IPS-NIHi7 (cell line): ENCODE measurements at regions not wholly inside any gene's neighbourhood (a gene's known extent, or its start where the extent isn't known, plus 50 kb on each side); places are given as distances from the start of the nearest gene placed in this dataset.
"Not testable (repeated sequence)": the region's sequence is repeated elsewhere in the genome, so short reads cannot be mapped to it uniquely, and the experiment has no call there.

Source experiments
- DNase-seq: peaks from one replicate; pipeline ENCODE4 v3.0.0; 2012; ENCODE audit warnings: mixed read lengths; ENCODE audit errors: extremely low spot score

DNA sequence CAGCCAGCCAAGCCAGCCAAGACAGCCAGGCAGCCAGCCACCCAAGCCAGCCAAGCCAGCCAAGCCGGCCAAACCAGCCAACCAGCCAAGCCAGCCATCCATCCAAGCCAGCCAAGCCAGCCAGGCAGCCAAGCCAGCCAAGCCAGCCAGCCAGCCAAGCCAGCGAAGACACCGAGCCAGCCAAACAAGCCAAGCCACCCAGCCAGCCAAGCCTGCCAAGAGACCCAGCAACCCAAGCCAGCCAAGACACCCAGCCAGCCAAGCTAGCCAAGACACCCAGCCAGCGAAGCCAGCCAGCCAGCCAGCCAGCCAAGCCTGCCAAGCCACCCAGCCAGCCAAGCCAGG lies 318.0 kb upstream of the PLGLB2 start:
- DNase-seq, result not testable (repeated sequence)

DNA sequence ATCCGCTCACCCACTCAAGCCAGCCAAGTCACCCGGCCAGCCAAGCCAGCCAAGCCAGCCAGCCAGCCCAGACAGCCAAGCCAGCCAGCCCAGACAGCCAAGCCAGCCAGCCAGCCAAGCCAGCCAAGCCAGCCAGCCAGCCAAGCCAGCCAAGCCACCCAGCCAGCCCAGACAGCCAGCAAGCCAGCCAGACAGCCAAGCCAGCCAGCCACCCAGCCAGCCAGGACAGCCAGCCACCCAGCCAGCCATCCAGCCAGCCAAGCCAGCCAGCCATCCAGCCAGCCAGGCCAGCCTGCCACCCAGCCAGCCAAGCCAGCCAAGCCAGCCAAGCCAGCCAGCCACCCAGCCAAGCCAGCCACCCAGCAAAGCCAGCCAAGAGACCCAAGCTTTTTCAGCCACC lies 316.8 kb upstream of the PLGLB2 start:
- not testable (repeated sequence) for DNase-seq

DNA sequence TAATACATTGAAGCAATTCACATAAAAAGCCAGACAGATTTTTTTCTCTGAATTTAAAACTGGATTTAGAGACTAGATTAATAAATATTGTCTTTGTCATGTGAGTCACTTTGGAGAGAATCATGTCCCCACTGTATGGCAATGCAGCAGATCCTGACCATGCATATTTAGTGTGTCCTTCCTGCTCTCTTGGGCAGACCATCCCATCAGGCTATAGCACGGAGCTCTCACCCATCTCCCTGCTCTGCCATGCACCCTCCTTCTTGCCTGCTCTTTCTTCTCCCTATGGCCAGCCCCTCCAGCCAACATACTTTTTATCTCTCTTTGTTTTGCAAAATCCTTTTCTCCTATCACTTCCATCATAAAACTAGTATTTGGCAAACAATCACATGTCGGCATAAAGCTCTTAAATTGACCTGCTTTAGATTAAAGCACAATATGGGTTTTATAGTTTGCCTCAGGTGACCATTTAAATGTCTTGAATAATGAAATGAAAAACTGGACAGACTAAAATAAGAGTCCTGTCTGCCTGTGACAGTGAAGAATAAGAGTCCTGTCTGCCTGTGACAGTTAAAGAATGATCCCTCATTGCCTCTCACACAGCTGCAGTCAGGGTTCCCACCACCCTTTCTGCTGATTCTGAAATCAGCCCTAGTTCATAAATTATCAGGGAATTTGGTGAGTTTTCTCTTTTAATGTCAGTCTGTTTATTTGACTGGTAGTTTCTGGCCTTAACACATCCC lies 315.0 kb upstream of the PLGLB2 start:
- DNase-seq, result not testable (repeated sequence)

DNA sequence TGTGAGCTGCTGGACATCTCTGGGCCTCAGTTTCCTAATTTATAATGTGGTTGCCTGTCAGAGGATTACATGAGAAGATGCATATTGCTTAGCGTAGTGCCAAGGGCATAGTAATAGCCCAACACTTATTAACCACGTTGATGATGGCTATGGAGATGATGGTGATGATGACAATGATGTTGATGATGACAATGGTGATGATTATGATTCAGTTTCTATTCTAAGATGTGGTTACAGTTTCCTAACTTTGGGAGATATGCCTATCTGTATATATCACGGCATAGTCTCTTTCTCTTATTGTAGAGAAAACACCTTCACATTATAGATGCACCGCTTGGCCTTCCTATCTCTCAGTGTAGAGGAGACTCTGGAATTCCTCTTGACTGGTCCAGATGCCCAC lies 311.9 kb upstream of the PLGLB2 start:
- DNase-seq, result not testable (repeated sequence)

DNA sequence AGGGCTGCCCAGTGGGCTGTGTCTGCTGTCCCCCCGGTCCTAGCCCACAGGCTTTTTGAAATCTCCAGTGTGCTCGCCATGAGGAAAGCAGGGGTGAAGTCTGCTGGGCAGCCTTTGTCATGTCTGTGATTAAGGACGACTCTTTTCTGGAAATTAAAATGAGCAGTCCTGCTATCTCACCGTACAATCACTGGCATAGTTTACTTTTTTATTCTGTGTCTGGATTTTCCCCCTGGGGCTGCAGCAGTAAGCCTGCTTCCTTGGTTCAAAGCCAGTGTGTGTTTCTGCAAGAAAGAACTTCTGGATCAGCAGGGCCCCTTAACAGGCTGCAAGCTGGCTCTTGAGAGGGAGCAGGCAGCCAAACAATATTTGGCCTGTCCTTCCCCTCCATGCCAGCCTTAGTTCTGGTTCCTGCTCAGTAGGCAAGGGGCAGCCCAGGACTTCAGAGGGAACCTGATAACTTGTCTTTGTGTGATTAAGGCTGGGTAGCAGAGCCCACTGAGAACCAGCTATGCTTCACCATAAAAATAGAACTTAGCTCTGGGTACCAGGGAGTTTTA lies 310.1 kb upstream of the PLGLB2 start:
- DNase-seq, result not testable (repeated sequence)

DNA sequence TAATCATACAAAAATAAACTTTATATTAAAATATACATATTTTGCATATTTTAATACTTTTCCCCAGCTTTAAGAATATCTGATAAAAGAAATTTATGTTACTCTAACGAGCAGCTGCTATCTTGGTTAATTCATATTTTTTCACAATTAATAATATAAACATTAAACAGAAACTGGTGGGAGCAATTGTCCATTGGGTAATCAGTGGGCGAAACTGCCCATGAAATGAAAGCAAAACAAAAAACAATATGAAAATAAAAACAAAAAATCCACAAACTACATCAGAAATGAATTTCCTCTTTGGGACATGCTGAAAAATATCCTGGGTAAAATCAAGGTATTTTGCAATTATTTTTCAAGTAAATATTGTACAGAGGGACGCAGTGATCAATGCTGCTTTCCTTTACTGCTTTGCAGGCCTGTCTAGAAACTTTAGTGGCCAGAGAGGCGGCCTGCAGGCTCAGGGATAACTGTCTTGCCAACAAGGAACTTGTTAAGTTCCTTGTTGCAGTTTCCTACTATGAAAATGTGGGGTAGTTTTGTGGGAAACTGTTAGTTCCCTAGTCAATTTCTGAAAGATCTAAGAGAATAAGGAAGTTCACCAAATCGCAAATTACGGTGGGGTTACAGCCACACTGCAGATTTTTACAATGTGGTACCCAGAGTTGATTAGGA lies 309.0 kb upstream of the PLGLB2 start:
- not testable (repeated sequence) for DNase-seq

DNA sequence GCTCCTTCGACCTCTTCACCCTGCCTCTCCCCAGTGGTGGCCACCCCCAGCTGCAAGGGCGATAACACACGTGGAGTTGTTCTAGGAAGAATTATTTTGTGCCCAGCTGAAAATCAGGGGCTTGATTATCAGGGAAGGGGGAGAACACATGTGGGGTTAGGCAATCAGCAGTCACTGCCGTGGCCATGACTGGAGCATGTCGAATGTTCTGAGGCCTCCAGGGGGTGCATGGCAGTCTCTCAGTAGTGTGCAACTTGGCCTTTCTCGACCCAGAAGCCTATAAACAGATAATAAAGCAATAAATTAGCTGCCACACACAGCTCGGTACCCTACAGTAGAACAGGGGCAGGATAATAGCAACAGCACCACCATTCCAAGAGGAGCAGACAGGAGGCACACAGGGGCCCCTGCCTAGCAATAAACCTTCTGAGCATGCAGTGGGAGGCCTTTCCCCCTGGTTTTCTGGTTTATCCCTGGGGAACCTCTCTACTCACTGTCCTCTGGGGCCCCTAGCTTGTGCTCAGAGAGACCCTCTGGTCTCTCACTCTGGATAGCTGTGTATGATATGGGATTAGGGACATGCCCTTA lies 308.2 kb upstream of the PLGLB2 start:
- DNase-seq, result not testable (repeated sequence)

DNA sequence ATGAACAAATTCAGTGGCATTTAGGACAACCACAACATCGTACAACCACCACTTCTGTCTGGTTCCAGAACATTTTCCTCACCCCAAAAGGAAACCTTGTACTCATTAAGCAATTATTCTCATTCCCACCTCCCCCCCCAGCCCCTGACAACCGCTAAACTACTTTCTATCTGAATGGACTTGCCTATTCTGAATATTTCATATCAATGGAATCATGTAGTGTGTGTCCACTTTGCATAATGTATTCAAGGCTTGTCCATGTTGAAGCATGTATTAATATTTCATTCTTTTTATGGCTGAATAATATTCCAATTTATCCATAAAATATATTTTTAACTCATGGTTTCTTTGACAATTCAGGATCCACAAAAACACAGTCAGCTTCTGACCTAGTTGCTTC lies 307.2 kb upstream of the PLGLB2 start:
- DNase-seq, result not testable (repeated sequence)

DNA sequence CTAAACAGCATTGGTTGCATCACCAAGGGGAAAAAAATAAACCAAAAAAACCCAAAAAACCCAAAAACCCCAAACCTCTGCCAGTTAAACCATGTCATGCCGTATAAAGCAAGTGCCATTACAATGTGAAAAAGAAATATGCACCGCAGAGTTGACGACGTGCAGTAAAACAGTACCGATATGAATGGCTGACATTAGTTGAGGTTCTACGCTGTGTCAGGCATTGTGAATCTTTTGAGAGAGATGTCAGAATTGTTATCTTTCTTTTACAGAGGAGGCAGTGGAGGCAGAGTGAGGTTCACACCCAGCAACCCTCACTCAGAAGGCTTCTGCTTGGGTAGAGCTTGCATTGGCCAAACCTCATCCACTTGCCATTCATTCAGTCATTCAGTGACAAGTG lies 306.5 kb upstream of the PLGLB2 start:
- not testable (repeated sequence) for DNase-seq

DNA sequence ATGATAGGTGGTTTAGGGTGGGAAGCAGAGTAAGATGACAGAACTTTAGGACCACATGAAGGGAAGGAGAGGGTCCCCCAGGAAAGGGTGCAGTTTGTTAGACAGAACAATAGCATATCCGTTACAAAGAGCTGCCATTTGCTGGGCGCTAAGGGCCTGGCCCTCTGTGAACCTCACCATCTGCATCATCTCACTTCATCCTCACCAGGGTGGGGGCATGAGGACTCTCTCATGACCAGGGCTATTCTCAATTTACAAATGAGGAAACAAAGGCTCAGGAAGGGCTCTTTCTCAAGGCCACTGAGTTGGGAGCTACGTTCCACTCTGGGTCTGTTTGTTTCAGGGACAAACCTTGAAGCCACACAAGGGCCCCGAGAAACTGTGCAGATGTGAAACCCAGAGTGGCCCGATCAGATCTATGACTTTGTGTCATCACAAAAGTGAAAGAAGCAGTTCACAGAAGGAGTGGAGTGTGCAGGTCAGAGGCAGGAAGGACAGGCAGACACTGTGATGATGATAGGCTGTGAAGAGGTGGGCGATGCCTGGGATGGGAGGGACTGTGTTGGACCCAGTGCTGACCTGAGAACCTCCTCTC lies 304.8 kb upstream of the PLGLB2 start:
- DNase-seq, result not testable (repeated sequence)

DNA sequence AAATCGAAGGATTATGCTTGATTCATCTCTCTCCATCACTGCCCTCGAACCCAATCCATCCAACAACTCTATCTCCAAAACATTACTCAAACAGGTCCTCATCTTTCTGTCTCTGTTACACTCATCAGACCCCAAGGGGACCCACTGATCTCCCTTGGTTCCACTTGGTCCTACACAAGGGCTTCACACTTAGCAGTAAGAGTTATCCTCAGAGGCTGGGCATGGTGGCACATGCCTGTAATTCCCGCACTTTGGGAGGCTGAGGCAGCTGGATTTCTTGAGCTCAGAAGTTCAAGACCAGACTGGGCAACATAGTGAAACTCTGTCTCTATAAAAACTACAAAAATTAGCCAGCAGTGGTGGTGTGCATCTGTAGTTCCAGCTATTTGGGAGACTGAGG lies 302.9 kb upstream of the PLGLB2 start:
- DNase-seq, result not testable (repeated sequence)

DNA sequence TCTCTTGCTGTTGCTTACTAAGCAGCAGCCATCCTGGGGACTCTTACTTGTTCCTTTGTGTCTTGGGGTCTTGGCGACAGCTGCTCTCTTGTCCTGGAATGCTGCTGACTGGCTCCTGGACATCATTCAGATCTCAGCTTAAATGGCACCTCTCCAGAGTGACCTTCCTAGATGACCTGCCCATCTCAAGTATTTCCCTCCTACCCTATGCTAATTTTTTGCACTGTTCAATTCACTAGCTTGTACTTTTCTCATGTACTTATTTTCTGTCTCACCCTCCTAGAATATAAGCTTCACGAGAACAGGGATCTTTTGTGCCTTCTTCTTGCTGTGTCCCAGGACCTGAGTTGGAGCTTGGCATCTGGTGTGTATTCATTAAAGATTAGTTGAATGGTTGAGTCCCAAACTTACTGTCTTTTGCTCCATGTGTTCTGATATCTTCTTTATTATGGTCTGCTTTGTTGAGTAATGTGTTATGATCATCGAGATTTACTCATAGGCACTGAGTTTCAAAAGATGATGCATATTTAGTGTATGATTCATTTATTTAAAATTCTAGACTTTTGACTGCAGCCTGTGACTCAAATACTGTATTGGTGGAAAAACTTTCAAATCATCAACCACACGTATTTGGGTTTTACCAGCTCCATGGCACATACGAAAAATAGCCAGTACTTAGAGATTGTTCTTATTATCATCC lies 302.1 kb upstream of the PLGLB2 start:
- not testable (repeated sequence) for DNase-seq

DNA sequence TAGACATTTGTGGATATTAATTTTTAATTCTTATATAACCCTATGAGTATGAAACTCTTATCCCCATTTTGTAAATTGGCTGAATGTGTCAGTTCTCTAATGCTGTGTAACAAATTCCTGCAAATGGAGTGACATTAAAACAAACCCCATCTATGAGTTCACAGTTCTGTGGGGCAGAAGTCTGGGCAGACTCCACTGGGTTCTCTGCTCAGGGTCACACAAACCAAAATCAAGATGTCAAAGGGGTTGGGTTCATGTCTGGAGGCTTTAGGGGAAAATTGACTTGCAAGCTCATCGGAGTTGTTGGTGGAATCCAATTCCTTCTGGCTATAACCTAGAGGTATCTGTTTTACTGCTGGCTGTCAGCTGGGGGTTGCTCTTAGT lies 301.6 kb upstream of the PLGLB2 start:
- DNase-seq, result not testable (repeated sequence)

DNA sequence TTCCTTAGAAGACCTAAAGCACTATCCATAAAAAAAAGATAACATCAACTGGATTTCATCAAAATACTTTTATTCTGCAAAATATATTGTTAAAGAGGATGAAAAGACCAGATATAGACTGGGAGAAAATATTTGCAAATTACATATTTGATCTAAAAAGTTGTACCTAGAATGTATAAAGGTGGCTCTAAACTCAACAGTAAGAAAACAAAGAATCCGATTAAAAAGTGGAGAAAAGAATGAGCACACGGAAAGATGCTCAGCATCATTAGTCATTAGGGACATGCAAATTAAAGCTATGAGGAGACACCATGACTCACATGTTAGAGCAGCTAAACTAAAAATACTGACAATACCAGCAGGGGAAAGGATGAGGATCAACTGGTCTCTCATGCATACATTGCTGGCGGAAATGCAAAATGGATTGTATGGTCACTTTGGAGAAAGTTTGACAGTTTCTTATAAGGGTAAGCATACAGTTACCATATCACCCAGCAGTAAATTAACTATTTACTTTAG lies 298.4 kb upstream of the PLGLB2 start:
- DNase-seq, result not testable (repeated sequence)

DNA sequence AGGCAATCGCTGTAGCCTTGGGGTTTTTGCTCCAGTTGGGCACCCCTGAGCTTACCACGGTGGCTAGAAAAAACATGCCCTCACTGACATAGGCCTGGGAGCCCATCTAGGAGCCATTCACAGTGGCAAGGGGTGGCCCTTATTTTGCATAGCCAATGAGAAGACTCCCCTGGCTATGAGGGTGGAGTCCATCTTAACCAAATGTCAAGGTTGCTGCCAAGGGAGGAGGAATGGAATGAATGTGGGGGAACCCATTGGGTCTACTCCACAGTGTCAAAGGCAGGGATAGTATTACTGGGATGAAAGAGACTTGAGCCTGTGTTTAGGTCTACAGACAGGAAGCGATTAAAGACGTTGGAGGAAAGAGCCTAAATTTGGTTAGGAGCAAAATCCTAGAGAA lies 295.7 kb upstream of the PLGLB2 start:
- DNase-seq, result not testable (repeated sequence)

DNA sequence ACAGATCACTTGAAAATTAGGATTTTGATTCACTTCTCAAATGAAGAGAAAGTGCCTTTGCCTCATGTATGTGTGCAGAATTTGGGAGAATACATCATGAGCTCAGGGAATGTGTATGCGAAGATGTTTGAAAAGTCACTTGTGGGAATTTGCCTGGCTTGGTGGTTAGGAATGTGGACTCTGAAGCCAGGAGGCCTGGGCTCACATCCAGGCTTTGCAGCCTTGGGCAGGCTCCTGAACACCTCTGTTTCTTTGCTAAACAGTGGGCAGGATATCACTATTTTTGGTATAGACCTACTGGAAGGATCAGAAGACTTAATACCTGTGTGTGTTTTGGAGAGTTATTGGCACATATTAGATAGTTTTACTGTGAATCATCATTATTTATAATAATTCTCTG lies 295.0 kb upstream of the PLGLB2 start:
- not testable (repeated sequence) for DNase-seq

DNA sequence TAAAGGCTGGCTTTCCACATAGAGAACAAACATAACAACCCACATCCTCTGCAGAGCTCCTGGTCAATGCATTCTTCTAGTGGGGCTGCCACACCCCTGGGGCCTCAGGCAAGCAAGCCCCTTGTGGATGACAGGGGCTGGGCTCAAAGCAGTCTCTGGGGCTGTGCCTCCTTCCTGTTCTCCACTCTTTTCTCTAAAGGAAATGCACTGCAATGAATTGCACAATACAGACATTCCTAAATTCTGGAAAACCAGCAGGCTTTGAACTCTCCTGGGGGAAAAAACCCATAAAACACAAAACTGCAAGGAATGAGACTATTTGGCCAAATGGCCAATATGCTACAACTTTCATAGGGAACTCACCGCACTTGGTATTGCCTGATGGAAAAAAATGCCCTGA lies 293.9 kb upstream of the PLGLB2 start:
- DNase-seq, result not testable (repeated sequence)

DNA sequence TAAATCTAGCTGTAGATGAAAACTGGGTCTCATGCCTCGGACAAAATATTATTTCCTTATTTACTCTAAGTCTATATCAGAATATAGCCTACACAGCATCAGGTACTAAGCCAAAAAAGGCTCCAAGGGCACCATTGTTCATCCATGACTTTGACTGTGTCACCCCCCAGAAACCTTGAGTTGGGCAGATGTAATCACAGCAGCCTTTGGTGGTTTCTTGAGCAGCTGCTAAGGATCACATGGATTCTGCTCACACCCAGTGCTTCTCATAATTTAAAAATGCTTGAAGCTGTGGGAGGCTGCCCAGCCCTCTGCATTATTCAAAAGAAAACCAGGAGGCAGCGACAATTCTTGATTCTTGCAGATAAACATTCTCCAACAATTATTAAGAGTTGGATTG lies 293.5 kb upstream of the PLGLB2 start:
- not testable (repeated sequence) for DNase-seq

DNA sequence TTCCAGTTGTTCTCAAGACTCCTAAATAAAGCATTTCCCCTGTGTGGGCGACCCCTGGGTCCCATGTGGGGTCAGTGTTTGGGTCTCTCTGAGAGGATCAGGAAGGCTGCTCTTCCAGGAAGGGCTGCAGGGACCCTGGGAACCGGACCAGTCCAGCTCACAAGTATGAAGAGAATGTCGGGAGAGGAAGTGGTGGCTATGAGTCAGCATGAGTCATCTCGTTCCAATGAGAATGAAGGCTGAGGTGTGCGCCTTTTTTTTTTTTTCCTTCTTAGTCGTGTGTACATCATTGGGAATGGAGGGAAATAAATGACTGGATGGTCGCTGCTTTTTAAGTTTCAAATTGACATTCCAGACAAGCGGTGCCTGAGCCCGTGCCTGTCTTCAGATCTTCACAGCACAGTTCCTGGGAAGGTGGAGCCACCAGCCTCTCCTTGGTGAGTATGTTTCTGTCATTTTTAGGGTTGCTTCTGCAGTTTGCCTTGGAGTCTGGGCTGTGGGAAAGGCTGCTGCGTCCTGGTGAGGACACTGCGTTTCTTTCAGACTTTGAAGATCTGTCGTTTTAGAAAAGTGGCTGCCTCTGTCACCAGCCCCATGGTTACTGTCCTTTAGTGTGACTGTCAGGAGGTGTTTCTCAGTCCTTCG lies 292.6 kb upstream of the PLGLB2 start:
- DNase-seq, result not testable (repeated sequence)

DNA sequence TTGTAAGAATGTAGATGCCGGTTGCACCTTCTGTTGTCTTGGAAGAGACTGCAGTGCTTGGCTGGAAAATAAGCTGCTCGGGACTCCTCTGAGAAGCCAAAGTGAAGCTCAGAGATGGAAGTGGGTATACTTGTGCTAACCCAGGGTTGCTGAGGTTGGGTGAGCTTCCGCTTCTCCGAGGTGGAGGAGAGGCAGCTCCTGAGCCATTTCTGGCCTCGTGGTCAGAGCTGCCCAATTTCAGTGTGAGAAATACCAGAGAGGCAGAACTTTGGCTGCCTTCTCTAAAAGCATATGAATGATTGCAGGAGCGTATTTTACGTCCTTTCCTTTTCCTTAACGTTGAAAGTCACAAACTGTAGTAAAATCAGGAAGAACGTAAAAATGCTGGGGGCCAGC lies 292.0 kb upstream of the PLGLB2 start:
- not testable (repeated sequence) for DNase-seq
